Testis (tissue), 2 donors: ENCODE measurements at regions not wholly inside any gene's neighbourhood (a gene's known extent, or its start where the extent isn't known, plus 50 kb on each side); places are given as distances from the start of the nearest gene placed in this dataset.

Experiments
- DNase-seq: peaks from one replicate; pipeline ENCODE4 v3.0.0-alpha.2; 2019
- H3K27ac ChIP-seq, 2 donors: fragments of 200-600 bp; sonication (generic); one replicate each; pipeline ENCODE4 v1.5.1; 2019
- H3K27me3 ChIP-seq: fragments of 200-600 bp; sonication (generic); one replicate; pipeline ENCODE4 v1.5.1; 2019
- H3K36me3 ChIP-seq: fragments of 200-600 bp; sonication (generic); one replicate; pipeline ENCODE4 v1.5.1; 2017; ENCODE audit warnings: low read depth; ENCODE audit errors: missing control alignments
- H3K4me1 ChIP-seq: fragments of 200-600 bp; sonication (generic); one replicate; pipeline ENCODE4 v1.5.1; 2019
- H3K4me3 ChIP-seq, 2 donors: fragments of 200-600 bp; sonication (generic); one replicate each; pipeline ENCODE4 v1.5.1; 2017 to 2019
- H3K9me3 ChIP-seq: fragments of 200-600 bp; sonication (generic); one replicate; pipeline ENCODE4 v1.5.1; 2017
- POLR2A ChIP-seq: fragments of 450-650 bp; IDR thresholded peaks from one replicate; pipeline ENCODE4 v1.6.1; 2017; ENCODE audit warnings: antibody characterized with exemption, mild to moderate bottlenecking, moderate library complexity
- WGBS, 2 donors: methylation state at CpG; one replicate each; pipeline ENCODE4 v1.1.5; 2018; 5-methylcytosine and 5-hydroxymethylcytosine counted together
- intact Hi-C: fragments of 100-400 bp; cut with DNase I; formaldehyde crosslinking; loops from one replicate; pipeline ENCODE4 v1.15.1; 2023; ENCODE audit warnings: low total_unique reads
- TF ChIP-seq, protein P1 (sequence below), 3 experiments: fragments of 450-650 bp in 2 of 3; fragments of 200-600 bp in 1 of 3; sonication (generic) in 1 of 3; IDR thresholded peaks; one replicate each; pipeline ENCODE4 v1.5.1; 2016 to 2019; ENCODE audit warnings: antibody characterized with exemption in 3 of 3, mild to moderate bottlenecking in 2 of 3, moderate library complexity in 1 of 3

DNA sequence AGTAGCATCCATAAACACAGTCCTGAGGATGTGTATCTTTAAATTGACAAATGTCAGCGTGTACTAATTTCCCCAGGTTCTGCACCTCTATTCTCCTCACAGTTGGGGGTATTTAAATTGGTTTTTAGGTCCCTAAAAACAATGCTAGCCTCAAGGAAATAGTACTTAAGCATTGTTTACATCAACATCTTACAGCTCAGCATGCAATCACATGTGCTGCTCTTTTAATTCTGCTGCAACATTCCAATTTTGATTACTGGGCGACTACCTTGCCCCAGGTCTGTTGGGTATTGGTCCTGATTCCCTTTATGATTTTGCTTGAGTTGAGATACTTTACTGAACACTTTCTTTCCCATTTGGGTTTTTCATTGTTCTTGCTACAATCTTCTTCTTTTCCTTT is 616.6 kb downstream of the CCER1 start:
- H3K4me3 ChIP-seq = no peak overlapping the region
- no peaks in the 10 kb centered on the region for H3K27me3 ChIP-seq
- H3K27ac ChIP-seq = no peak overlapping the region
- intact Hi-C loops = no loop called here
- H3K36me3 ChIP-seq = no peaks in the 10 kb centered on the region
- H3K9me3 ChIP-seq = no peaks in the 10 kb centered on the region
- TF ChIP-seq POLR2A = no peak
- TF ChIP-seq, protein P1, sequence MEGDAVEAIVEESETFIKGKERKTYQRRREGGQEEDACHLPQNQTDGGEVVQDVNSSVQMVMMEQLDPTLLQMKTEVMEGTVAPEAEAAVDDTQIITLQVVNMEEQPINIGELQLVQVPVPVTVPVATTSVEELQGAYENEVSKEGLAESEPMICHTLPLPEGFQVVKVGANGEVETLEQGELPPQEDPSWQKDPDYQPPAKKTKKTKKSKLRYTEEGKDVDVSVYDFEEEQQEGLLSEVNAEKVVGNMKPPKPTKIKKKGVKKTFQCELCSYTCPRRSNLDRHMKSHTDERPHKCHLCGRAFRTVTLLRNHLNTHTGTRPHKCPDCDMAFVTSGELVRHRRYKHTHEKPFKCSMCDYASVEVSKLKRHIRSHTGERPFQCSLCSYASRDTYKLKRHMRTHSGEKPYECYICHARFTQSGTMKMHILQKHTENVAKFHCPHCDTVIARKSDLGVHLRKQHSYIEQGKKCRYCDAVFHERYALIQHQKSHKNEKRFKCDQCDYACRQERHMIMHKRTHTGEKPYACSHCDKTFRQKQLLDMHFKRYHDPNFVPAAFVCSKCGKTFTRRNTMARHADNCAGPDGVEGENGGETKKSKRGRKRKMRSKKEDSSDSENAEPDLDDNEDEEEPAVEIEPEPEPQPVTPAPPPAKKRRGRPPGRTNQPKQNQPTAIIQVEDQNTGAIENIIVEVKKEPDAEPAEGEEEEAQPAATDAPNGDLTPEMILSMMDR (IDR thresholded peaks at IDR 0.05) = no peak
- 84 to 87% methylated on average over 2 of the region's 2 CpGs for WGBS, 2 donors
- peaks cover 6% of the 10 kb centered on the region for H3K4me1 ChIP-seq
- DNase-seq = no peak

DNA sequence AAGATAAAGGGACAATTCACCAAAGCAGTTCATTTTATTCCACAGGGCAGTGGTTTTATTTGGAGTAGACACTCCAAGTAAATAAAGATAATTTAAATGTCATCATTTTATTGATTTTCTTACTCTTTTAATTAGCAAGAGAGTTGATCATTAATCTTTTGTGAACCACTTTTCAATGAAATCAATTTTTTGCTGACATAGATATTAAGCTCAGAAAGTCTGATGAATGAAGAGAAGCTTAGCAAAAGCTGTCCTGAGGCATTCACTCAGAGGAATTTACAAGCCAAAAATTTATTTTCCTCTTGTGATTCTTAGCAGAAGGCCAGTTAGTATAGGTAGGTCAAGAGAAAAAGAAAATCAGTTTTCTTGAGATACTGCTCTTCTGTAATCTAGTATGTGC is 618.0 kb downstream of the CCER1 start:
- Histone ChIP-seq H3K4me1 (peaks cover 6% of the 10 kb centered on the region), H3K4me3 (no peak overlapping the region), H3K9me3 (no peaks in the 10 kb centered on the region), H3K27me3 (no peaks in the 10 kb centered on the region), H3K36me3 (no peaks in the 10 kb centered on the region), H3K27ac (no peak overlapping the region)
- TF ChIP-seq POLR2A = no peak
- TF ChIP-seq, protein P1 (IDR thresholded peaks at IDR 0.05) = no peak
- no peak for DNase-seq
- intact Hi-C loops = no loop called here

DNA sequence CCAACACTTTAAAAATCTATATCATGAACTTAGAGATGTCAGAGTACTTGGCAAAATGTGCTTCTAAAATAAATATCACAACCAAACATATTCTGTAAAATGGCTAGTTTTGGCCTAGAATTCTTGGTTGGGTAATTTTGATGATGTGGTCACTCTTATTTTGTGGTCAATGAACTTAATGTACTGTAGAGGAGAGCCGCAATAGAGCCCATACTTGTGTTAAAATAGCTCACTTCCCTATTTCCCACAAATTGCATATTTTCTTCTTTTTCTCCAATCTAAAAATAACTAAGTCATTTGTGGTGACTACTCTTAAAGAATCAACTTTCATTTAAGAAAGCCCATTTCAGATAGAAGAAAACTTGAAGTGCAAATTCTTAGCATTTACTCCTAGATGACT is 619.4 kb downstream of the CCER1 start:
- H3K27me3 ChIP-seq = no peaks in the 10 kb centered on the region
- DNase-seq = no peak
- peaks cover 6% of the 10 kb centered on the region for H3K4me1 ChIP-seq
- no peak overlapping the region for H3K4me3 ChIP-seq
- no peaks in the 10 kb centered on the region for H3K36me3 ChIP-seq
- TF ChIP-seq, protein P1 (IDR thresholded peaks at IDR 0.05) = no peak
- no peak for TF ChIP-seq POLR2A
- intact Hi-C loops = no loop called here
- H3K27ac ChIP-seq = no peak overlapping the region
- 81 to 83% methylated on average over 1 of the region's 1 CpG for WGBS, 2 donors
- no peaks in the 10 kb centered on the region for H3K9me3 ChIP-seq

DNA sequence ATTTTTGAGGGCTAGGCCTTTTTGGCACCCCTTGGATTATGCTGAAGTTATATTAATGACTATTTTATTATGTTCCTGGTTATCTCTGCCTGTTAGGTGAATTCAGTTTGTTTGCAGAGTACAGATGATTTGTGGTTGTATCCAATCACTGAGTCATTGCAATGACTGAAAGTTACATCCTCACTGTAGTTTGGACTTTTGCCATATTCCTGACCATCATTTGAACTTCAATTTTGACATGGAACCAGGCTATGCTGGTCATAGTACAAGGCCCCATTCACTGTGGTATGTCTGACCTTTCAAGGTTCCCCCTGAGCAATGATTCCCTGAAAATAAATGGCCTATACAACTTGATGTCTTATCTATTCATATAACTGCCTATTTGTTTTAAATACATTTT is 621.0 kb downstream of the CCER1 start:
- H3K27ac ChIP-seq = no peak overlapping the region
- intact Hi-C loops = no loop called here
- no peaks in the 10 kb centered on the region for H3K36me3 ChIP-seq
- H3K27me3 ChIP-seq = no peaks in the 10 kb centered on the region
- H3K9me3 ChIP-seq = no peaks in the 10 kb centered on the region
- DNase-seq = no peak
- H3K4me3 ChIP-seq = no peak overlapping the region
- TF ChIP-seq, protein P1 (IDR thresholded peaks at IDR 0.05) = no peak
- TF ChIP-seq POLR2A = no peak
- no peaks in the 10 kb centered on the region for H3K4me1 ChIP-seq

DNA sequence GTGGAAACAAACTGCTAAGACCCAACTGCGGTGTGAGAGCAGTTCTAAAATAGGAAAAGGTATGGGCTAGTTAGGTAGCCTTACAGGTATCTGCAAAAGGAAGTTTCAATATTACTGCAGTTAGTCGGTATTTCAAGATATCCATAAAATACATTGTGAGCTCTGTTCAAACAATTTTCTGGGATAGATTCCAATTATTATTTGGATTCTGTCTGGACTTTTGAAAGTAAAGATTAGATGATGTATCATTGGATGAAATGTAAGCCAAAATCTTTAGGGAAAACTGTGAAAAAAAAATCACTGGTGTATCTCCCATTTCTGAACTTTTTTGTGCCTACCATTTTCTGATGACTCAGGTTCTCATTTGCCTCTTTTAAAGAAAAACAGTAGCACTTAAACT is 621.6 kb downstream of the CCER1 start:
- Histone ChIP-seq H3K9me3 (no peaks in the 10 kb centered on the region), H3K4me3 (no peak overlapping the region), H3K27me3 (no peaks in the 10 kb centered on the region), H3K4me1 (no peaks in the 10 kb centered on the region), H3K27ac (no peak overlapping the region), H3K36me3 (no peaks in the 10 kb centered on the region)
- 68 to 73% methylated on average over 2 of the region's 2 CpGs for WGBS, 2 donors
- intact Hi-C loops = no loop called here
- TF ChIP-seq, protein P1 (IDR thresholded peaks at IDR 0.05) = no peak
- no peak for TF ChIP-seq POLR2A
- no peak for DNase-seq
